GM19468 (cell line): ENCODE measurements at regions not wholly inside any gene's neighbourhood (a gene's known extent, or its start where the extent isn't known, plus 50 kb on each side); places are given as distances from the start of the nearest gene placed in this dataset.
"Not testable (repeated sequence)": the region's sequence is repeated elsewhere in the genome, so short reads cannot be mapped to it uniquely, and the experiment has no call there.

ENCODE experiments used
- ATAC-seq: cut with Tn5 transposase; IDR thresholded peaks from one replicate; pipeline ENCODE4 v1.9.1; 2021; ENCODE audit warnings: mild to moderate bottlenecking, moderate library complexity, moderate number of reproducible peaks; ENCODE audit not compliant: unreplicated experiment; ENCODE audit errors: extremely low read depth

GRCh38 chr2:111460901-111461300 lies 340.2 kb downstream of the BCL2L11 start:
- not testable (repeated sequence) for ATAC-seq

- not testable (repeated sequence) for ATAC-seq
Measured at GRCh38 chr2:111461831-111462230, 341.1 kb downstream of the BCL2L11 start.

GRCh38 chr2:111462572-111462971 lies 341.9 kb downstream of the BCL2L11 start:
- ATAC-seq = not testable (repeated sequence)

- ATAC-seq = not testable (repeated sequence)
Measured at GRCh38 chr2:111463238-111463848, 342.6 kb downstream of the BCL2L11 start.

GRCh38 chr2:111463956-111464355 lies 343.2 kb downstream of the BCL2L11 start:
- peak; percentile 82 for ATAC-seq

GRCh38 chr2:111464367-111464766 lies 343.7 kb downstream of the BCL2L11 start:
- ATAC-seq = not testable (repeated sequence)

- not testable (repeated sequence) for ATAC-seq
Measured at GRCh38 chr2:111465521-111465920, 344.8 kb downstream of the BCL2L11 start.

- ATAC-seq = not testable (repeated sequence)
Measured at GRCh38 chr2:111466744-111467143, 346.0 kb downstream of the BCL2L11 start.

GRCh38 chr2:111470924-111471323 lies 350.2 kb downstream of the BCL2L11 start:
- ATAC-seq = not testable (repeated sequence)

GRCh38 chr2:111471791-111472530 lies 351.2 kb downstream of the BCL2L11 start:
- not testable (repeated sequence) for ATAC-seq

GRCh38 chr2:111472844-111473403 lies 352.2 kb downstream of the BCL2L11 start:
- ATAC-seq = not testable (repeated sequence)

- not testable (repeated sequence) for ATAC-seq
Measured at GRCh38 chr2:111473522-111473921, 352.8 kb downstream of the BCL2L11 start.

- not testable (repeated sequence) for ATAC-seq
Measured at GRCh38 chr2:111474198-111474705, 353.5 kb downstream of the BCL2L11 start.

GRCh38 chr2:111478335-111478734 lies 357.6 kb downstream of the BCL2L11 start:
- not testable (repeated sequence) for ATAC-seq

GRCh38 chr2:111478871-111479318 lies 358.2 kb downstream of the BCL2L11 start:
- peak; percentile 23 for ATAC-seq

GRCh38 chr2:111480016-111480625 lies 359.4 kb downstream of the BCL2L11 start:
- ATAC-seq = not testable (repeated sequence)

- not testable (repeated sequence) for ATAC-seq
Measured at GRCh38 chr2:111480633-111481032, 359.9 kb downstream of the BCL2L11 start.

- ATAC-seq = not testable (repeated sequence)
Measured at GRCh38 chr2:111481219-111481618, 360.5 kb downstream of the BCL2L11 start.

- not testable (repeated sequence) for ATAC-seq
Measured at GRCh38 chr2:111482987-111483679, 362.4 kb downstream of the BCL2L11 start.

GRCh38 chr2:111484097-111484496 lies 363.4 kb downstream of the BCL2L11 start:
- ATAC-seq = not testable (repeated sequence)
